HG02571 (cell line): ENCODE measurements at regions not wholly inside any gene's neighbourhood (a gene's known extent, or its start where the extent isn't known, plus 50 kb on each side); places are given as distances from the start of the nearest gene placed in this dataset.
A peak's percentile ranks its signal among the peaks of the same experiment; 100 is the strongest.
"Not testable (repeated sequence)": the region's sequence is repeated elsewhere in the genome, so short reads cannot be mapped to it uniquely, and the experiment has no call there.

Experiments used
- ATAC-seq: cut with Tn5 transposase; IDR thresholded peaks from one replicate; pipeline ENCODE4 v1.9.1; 2021; ENCODE audit warnings: mild to moderate bottlenecking, moderate library complexity; ENCODE audit not compliant: unreplicated experiment

DNA sequence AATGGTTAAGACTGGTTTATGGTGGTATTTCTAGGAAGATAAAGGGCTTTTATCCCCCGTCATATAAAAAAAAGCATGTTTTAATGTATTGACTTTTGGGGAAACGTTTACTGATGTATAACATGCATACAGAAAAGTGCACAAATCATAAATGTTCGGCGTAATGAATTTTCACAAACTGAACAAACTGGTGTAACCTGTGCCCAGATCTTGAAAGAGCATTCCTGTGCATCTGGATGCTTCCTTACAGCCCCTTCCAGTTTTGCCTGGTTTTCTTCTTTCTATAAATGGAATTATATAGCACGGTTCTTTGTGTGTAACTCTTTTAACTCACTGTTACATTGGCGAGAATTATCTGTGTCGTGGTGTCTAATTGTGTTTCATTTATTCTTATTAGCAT, 693.8 kb upstream of the TBX3 start:
- no peak for ATAC-seq

DNA sequence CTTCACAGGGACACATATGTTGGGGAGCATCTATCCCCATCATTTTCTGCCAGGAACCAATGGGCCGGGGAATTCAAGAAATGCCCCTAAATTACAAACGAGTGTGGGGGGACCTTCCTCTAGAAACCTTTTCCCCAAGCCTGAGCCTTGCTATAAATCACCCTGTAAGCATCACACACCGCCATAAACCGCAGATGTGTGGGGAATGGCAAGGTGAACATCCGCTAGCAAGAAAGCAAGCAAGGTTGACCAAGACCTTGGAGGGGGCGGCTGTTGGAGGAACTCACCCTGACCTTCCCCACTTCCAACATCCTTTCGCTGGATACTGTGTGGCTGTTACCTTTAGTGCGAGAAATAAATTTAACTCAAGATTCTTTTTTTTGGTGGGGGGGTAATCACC, 693.3 kb upstream of the TBX3 start:
- no peak for ATAC-seq

GRCh38 chr12:115375186-115375991, 691.4 kb upstream of the TBX3 start:
- peak; percentile 86 for ATAC-seq

GRCh38 chr12:115374480-115375185, 690.7 kb upstream of the TBX3 start:
- peak; percentile 22 for ATAC-seq

DNA sequence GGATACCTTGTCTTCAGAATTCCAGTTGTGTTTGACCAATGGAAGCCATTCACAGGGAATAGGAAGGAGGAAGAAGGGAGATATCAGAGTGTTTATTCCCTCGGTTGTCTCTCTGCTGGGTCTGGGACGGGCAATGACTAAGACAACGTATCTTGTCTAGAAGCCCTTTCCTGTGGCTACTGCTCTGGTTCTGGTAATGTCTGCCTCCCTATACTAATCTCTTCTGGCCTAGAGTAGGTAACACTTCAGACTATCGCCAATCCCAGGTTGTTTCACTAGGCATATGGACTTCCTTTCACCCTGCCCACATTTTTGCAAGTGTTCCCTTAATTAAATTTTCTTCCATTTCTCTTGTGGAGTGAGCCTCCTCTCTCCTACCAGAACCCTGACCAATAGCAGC, 687.7 kb upstream of the TBX3 start:
- ATAC-seq: no peak

DNA sequence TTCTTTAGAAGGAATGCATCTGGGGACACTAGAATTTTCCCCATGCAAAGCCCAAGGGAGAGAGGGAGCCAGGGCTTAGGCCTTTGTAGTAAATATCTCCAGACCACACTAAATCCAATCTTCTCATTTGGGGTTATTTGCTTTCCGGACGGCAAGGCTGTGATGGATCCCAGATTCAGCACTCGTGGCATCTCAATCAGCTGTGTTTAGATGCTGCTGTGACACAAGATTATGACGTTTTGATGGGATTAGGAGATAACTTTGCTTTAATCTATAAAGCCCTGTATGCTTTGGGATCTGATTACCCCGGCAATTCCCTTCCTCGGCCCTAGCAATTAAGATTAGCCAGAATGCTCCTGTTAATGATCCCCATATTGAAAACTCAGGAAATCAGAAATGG, 686.7 kb upstream of the TBX3 start:
- ATAC-seq: no peak

GRCh38 chr12:115370207-115370606, 686.2 kb upstream of the TBX3 start:
- ATAC-seq: no peak

GRCh38 chr12:115366277-115366676, 682.3 kb upstream of the TBX3 start:
- ATAC-seq: not testable (repeated sequence)

GRCh38 chr12:115365765-115366164, 681.8 kb upstream of the TBX3 start:
- not testable (repeated sequence) for ATAC-seq

DNA sequence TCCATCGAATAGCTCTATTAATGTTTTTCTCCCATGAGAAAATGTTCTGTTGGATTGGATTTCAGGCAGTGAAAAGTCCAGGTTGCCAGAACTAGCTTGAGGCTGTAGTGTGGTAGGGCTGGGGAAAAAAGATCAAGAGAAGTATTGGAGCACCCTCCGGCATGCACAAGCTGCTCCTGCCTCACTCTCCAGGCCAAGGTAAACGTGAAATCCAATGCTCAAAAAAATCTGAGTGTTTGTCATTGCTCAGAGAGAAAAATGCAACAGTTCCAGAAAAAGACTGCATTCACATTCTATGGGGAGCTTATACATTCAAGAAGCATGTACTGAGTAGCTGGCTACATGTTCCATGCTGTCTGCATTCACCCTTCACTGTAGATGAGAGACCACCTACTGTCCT, 680.9 kb upstream of the TBX3 start:
- ATAC-seq: no peak

GRCh38 chr12:115362339-115362976, 678.5 kb upstream of the TBX3 start:
- ATAC-seq: no peak

DNA sequence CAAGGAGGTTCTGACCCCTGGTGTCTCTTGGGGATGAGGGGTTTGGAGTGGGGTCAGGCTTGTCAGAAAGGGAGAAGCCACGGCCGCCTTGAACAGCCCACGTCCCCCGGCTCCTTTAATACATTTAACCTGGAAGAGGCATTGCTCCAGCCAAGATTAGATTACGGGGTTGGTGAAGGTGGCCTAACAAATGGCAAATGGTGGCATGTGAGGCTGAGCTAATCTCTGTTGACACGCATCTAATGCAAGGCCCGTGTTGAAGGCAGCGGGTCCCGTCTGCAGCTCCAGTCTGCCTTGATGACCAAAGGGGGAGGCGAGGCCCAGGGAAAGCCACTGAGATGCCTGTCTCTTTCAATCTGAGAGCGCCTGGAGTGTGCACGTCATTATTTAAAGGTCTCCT, 673.7 kb upstream of the TBX3 start:
- ATAC-seq: no peak

DNA sequence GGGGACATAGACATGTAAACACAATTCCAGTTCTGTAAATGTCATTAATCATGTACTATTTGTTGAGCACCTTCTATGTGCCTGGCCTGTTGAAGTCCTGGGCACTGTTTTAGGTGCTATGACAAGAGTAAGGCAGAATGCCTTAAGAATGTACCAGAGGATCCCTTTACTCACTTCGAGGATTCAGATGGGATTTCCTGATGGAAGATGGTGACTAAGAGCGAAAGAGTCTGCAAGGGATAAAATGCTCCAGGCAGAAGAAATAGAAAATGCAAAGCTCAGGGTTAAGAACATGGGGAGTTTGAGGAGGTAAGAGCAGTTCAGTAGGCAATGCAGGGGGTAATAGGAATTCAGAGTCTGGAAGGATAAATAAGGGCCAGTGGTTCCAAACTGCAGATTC, 671.3 kb upstream of the TBX3 start:
- ATAC-seq: no peak

GRCh38 chr12:115354007-115354890, 670.3 kb upstream of the TBX3 start:
- ATAC-seq: no peak

GRCh38 chr12:115353467-115353866, 669.5 kb upstream of the TBX3 start:
- no peak for ATAC-seq

DNA sequence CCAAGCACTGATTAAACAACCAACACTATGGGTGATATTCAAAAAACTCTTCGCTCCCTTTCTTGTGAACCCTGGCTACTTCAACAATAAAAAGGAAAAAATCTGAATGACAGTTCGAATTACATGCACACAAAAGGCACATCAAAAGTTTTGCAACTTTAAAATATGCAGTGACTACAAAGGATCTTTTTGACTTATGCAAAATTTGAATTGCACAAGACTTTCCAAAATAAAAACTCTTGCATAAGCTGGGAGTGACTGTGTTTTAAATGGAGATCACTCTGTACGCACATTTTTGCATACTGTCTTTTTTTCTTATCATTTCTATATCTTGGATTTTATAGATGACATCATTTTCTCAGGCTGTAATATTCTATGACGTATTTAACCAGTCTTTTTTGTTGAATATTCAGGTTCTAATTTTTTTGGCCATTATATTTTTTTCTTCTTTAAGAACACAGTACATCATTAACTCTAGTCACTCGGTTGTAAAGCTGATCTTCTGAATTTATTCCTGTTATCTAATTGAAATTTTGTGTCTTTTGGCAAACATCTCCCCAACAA, 667.6 kb upstream of the TBX3 start:
- no peak for ATAC-seq

DNA sequence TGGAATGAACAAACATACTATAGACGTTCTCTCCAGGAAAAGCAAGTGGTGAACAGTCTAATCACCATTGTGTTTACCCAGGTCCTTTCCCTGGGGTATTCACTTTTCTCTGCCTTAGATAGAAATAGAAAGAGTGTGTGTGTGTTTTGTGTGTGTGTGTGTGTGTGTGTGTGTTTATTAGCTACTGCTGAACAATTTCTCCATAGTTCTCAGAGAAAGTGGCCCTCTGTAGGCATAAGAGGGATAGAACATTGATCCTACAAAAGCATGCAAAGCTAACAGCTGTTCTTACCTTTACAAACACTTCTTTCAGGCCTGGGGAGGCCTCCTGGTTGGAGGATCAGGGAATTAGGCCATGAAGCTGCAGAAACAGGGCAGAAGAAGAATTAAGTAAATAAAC, 665.7 kb upstream of the TBX3 start:
- ATAC-seq: no peak

DNA sequence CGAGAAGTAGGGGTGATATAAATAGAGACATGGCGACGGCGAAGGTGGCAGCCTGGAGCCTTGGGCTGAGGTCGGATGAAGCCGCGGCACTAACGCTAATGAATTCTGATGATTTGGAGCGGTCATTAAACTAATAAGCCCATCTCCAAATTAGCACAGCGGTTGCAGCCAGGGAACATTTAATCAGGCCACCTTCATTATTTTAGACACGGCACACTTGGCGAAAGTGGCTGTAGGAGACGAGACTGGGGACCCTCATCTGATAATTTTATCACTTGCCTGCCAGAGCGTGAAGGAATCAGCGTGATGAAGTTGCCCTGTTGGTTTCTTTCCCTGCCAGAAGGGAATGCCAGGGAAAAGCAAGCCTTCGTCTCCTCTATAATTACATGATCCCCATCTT, 664.3 kb upstream of the TBX3 start:
- ATAC-seq: no peak

DNA sequence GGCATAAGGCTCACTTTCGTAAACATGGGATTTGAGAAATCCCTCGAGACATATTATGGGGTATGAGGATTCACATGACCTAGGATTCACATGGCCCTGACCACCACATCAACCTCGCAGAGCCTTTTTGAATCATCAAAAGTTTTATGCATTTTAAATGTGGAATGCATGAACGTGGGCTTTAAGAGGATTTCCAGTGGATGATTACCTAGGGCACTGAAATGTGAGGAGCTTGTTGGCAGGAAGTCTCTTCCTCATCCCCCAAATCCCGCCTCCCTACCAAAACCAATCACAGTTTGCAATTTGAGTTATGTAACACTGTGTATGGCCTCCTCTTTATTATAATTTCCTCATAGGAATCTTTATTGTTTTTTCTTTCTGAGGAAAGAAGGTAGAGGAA, 659.6 kb upstream of the TBX3 start:
- no peak for ATAC-seq

- ATAC-seq: no peak
Observed at GRCh38 chr12:115343008-115343407, 659.0 kb upstream of the TBX3 start.

DNA sequence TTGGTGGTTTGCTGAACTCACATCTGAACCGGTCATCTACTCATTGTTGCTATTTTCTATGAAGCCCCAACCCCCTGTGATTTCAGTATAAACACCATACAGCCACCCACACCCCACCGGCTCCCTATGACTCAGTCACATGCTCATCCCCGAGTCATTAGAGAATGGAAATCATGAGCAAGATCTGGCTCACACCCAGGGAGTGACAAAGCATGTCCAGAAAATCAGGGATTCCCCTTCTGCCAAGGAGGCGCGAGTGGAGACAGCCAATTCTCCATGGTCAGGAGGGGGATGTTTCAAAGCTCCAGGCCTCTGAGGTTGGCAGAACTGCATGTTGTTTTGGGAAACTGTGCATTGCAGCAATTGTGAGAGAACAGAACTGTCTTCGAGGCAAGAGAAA, 657.5 kb upstream of the TBX3 start:
- ATAC-seq: no peak
